Trophoblast cell (in vitro differentiated cells and primary cell): ENCODE measurements at regions not wholly inside any gene's neighbourhood (a gene's known extent, or its start where the extent isn't known, plus 50 kb on each side); places are given as distances from the start of the nearest gene placed in this dataset.
A peak's percentile ranks its signal among the peaks of the same experiment; 100 is the strongest.

ENCODE experiments used
- DNase-seq, 2 donors: peaks; one replicate each; pipeline ENCODE4 v3.0.0-alpha.2; 2016
- H2AFZ ChIP-seq: 2 replicates; pipeline ENCODE4 v1.6.1; 2013; ENCODE audit warnings: low read length, moderate library complexity, mild to moderate bottlenecking; ENCODE audit not compliant: insufficient read depth, poor library complexity
- H2AK5ac ChIP-seq: 2 replicates; pipeline ENCODE4 v1.6.1; 2013; ENCODE audit warnings: mild to moderate bottlenecking, low read length
- H2BK120ac ChIP-seq: 2 replicates; pipeline ENCODE4 v1.6.1; 2013; ENCODE audit warnings: low read length, mild to moderate bottlenecking, moderate library complexity; ENCODE audit not compliant: insufficient read depth, poor library complexity
- H2BK12ac ChIP-seq: 2 replicates; pipeline ENCODE4 v1.6.1; 2013; ENCODE audit warnings: mild to moderate bottlenecking, low read length, moderate library complexity
- H2BK5ac ChIP-seq: 2 replicates; pipeline ENCODE4 v1.6.1; 2013; ENCODE audit warnings: low read length, low read depth, moderate library complexity, mild to moderate bottlenecking; ENCODE audit not compliant: poor library complexity
- H3K14ac ChIP-seq: 2 replicates; pipeline ENCODE4 v1.6.1; 2013; ENCODE audit warnings: mild to moderate bottlenecking, low read length
- H3K18ac ChIP-seq: 2 replicates; pipeline ENCODE4 v1.6.1; 2013; ENCODE audit warnings: mild to moderate bottlenecking, low read length
- H3K23ac ChIP-seq: 2 replicates; pipeline ENCODE4 v1.6.1; 2013; ENCODE audit warnings: low read length
- H3K27ac ChIP-seq: 2 replicates; pipeline ENCODE4 v1.5.1; 2013; ENCODE audit warnings: low read depth, mild to moderate bottlenecking, inconsistent platforms, low read length, moderate library complexity
- H3K27me3 ChIP-seq: 2 replicates; pipeline ENCODE4 v1.6.1; 2013; ENCODE audit warnings: inconsistent platforms, mild to moderate bottlenecking, low read length, moderate library complexity; ENCODE audit not compliant: insufficient read depth
- H3K36me3 ChIP-seq, 2 experiments: 1 replicate in 1 of 2; 2 replicates in 1 of 2; pipeline ENCODE4 v1.6.1; 2013; ENCODE audit warnings: low read length in 2 of 2, mild to moderate bottlenecking in 2 of 2, moderate library complexity in 1 of 2; ENCODE audit not compliant: insufficient read depth in 2 of 2, control insufficient read depth in 1 of 2
- H3K4ac ChIP-seq: 2 replicates; pipeline ENCODE4 v1.6.1; 2013; ENCODE audit warnings: low read depth, mild to moderate bottlenecking, low read length, moderate library complexity
- H3K4me1 ChIP-seq, 2 experiments: 1 replicate in 1 of 2; 2 replicates in 1 of 2; pipeline ENCODE4 v1.6.1; 2013; ENCODE audit warnings: low read length in 2 of 2, mild to moderate bottlenecking in 2 of 2, moderate library complexity in 1 of 2; ENCODE audit not compliant: insufficient read depth in 2 of 2, control insufficient read depth in 1 of 2
- H3K4me2 ChIP-seq: 2 replicates; pipeline ENCODE4 v1.6.1; 2013; ENCODE audit warnings: inconsistent platforms, mild to moderate bottlenecking, low read length, moderate library complexity
- H3K4me3 ChIP-seq: 2 replicates; pipeline ENCODE4 v1.5.1; 2013; ENCODE audit warnings: mild to moderate bottlenecking, low read depth, low read length, inconsistent platforms
- H3K79me1 ChIP-seq: one replicate; pipeline ENCODE4 v1.6.1; 2013; ENCODE audit warnings: low read length
- H3K79me2 ChIP-seq: 2 replicates; pipeline ENCODE4 v1.6.1; 2013; ENCODE audit warnings: low read length, mild to moderate bottlenecking; ENCODE audit not compliant: control insufficient read depth, insufficient read depth, poor library complexity
- H3K9ac ChIP-seq: 2 replicates; pipeline ENCODE4 v1.6.1; 2013; ENCODE audit warnings: mild to moderate bottlenecking, low read length
- H3K9me3 ChIP-seq: 2 replicates; pipeline ENCODE4 v1.6.1; 2013; ENCODE audit warnings: low read depth, mild to moderate bottlenecking, control low read depth, inconsistent platforms, low read length; ENCODE audit not compliant: insufficient read depth
- H4K12ac ChIP-seq: 2 replicates; pipeline ENCODE4 v1.6.1; 2013; ENCODE audit warnings: low read depth, mild to moderate bottlenecking, low read length, moderate library complexity
- H4K8ac ChIP-seq: 2 replicates; pipeline ENCODE4 v1.6.1; 2013; ENCODE audit warnings: low read depth, mild to moderate bottlenecking, low read length, moderate library complexity
- H4K91ac ChIP-seq: one replicate; pipeline ENCODE4 v1.6.1; 2013; ENCODE audit warnings: low read depth, mild to moderate bottlenecking, low read length, moderate library complexity
- WGBS: extraction: QIAGEN DNeasy Blood & Tissue Kit; methylation state at CpG from one replicate; pipeline ENCODE4 v1.1.7; 2013; ENCODE audit warnings: missing lambda C conversion rate; ENCODE audit not compliant: insufficient read length, insufficient coverage; ENCODE audit errors: extremely low coverage; 5-methylcytosine and 5-hydroxymethylcytosine counted together

- Histone ChIP-seq H4K12ac (no peak overlapping the region), H3K27me3 (no peaks in the 10 kb centered on the region), H4K8ac (no peak overlapping the region), H3K9ac (no peak overlapping the region), H2BK12ac (no peak overlapping the region), H3K4me3 (no peak overlapping the region), H2AK5ac (no peak overlapping the region), H3K23ac (no peak overlapping the region), H2AFZ (no peak overlapping the region), H3K4me2 (no peak overlapping the region), H3K27ac (no peak overlapping the region), H3K4ac (no peak overlapping the region), H3K79me1 (no peaks in the 10 kb centered on the region), H3K14ac (no peak overlapping the region), H3K9me3 (peaks cover 5% of the 10 kb centered on the region), H3K79me2 (no peaks in the 10 kb centered on the region), H2BK120ac (no peak overlapping the region), H4K91ac (no peak overlapping the region), H3K4me1 (no peaks in the 10 kb centered on the region), H3K36me3 (no peaks in the 10 kb centered on the region), H3K18ac (no peak overlapping the region), H2BK5ac (no peak overlapping the region)
- DNase-seq: no peak
- no CpG with 5 or more reads among the region's 4 CpGs for WGBS
These were observed 229.3 kb upstream of the PKN2 start for GRCh38 chr1:88454781-88455180.

GRCh38 chr1:88455621-88456256 is 228.3 kb upstream of the PKN2 start:
- Histone ChIP-seq H3K27me3 (no peaks in the 10 kb centered on the region), H3K4me2 (no peak overlapping the region), H3K23ac (no peak overlapping the region), H3K14ac (no peak overlapping the region), H2AK5ac (no peak overlapping the region), H4K91ac (no peak overlapping the region), H3K18ac (no peak overlapping the region), H3K9me3 (peaks cover 5% of the 10 kb centered on the region), H4K12ac (no peak overlapping the region), H3K9ac (no peak overlapping the region), H4K8ac (no peak overlapping the region), H2BK12ac (no peak overlapping the region), H2AFZ (no peak overlapping the region), H2BK120ac (no peak overlapping the region), H3K27ac (no peak overlapping the region), H2BK5ac (no peak overlapping the region), H3K4me3 (no peak overlapping the region), H3K79me1 (no peaks in the 10 kb centered on the region), H3K36me3 (no peaks in the 10 kb centered on the region), H3K79me2 (no peaks in the 10 kb centered on the region), H3K4ac (no peak overlapping the region), H3K4me1 (no peaks in the 10 kb centered on the region)
- no CpG with 5 or more reads among the region's 9 CpGs for WGBS
- DNase-seq: peak in 1 of 2 donors; percentile 69

DNA sequence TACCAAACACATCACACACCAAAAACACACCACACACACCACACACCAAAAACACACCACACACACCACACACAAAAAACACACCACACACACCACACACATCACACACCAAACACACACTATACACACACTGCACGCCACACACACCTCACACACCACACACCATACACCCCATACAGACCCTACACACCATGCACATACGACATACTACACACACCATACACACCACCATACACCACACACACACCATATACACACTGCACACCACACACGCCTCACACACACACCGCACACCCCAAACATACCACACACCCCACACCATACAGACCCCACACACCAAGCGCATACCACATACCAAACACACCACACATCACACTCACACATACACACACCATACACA is 226.9 kb upstream of the PKN2 start:
- Histone ChIP-seq H3K27ac (no peak overlapping the region), H3K36me3 (no peaks in the 10 kb centered on the region), H3K9me3 (peaks cover 5% of the 10 kb centered on the region), H3K79me2 (no peaks in the 10 kb centered on the region), H3K4me2 (no peak overlapping the region), H2BK12ac (no peak overlapping the region), H4K12ac (no peak overlapping the region), H2BK5ac (no peak overlapping the region), H3K79me1 (no peaks in the 10 kb centered on the region), H3K18ac (no peak overlapping the region), H2AFZ (no peak overlapping the region), H3K9ac (no peak overlapping the region), H2BK120ac (no peak overlapping the region), H3K4ac (no peak overlapping the region), H3K23ac (peak overlapping the region; percentile 45), H4K8ac (no peak overlapping the region), H3K4me1 (no peaks in the 10 kb centered on the region), H3K14ac (no peak overlapping the region), H4K91ac (no peak overlapping the region), H3K27me3 (no peaks in the 10 kb centered on the region), H2AK5ac (no peak overlapping the region), H3K4me3 (peak overlapping the region; percentile 60)
- WGBS: 100% methylated on average over 5 of the region's 5 CpGs
- DNase-seq: no peak

DNA sequence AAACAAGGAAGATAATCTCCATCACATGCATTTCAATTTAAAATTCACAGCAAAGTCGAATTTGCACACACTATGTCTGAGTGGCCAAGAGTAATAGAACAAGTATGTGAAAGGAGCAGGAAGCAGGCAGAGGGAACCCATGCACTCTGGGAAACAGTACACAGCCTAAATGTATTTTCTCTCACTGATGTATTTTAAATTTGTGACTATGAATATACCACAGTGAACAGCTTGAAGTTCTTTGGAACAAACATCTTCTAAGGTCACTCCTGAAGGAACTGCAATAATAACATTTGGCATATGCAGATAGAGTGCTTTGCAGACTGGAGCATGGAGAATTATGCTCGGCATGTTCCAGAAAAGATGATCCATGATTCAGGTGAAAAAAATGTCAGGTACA is 223.1 kb upstream of the PKN2 start:
- peak in 1 of 2 donors; percentile 55 for DNase-seq
- no CpG with 5 or more reads among the region's 2 CpGs for WGBS
- H4K91ac ChIP-seq: no peak overlapping the region
- peaks cover 0 to 2% of the 10 kb centered on the region in 2 experiments for H3K4me1 ChIP-seq
- no peak overlapping the region for H4K8ac ChIP-seq
- H4K12ac ChIP-seq: no peak overlapping the region
- H3K18ac ChIP-seq: no peak overlapping the region
- H3K23ac ChIP-seq: no peak overlapping the region
- no peak overlapping the region for H3K4me3 ChIP-seq
- no peak overlapping the region for H2BK120ac ChIP-seq
- peaks cover 5% of the 10 kb centered on the region for H3K9me3 ChIP-seq
- H3K27ac ChIP-seq: no peak overlapping the region
- no peaks in the 10 kb centered on the region for H3K36me3 ChIP-seq
- no peak overlapping the region for H2AFZ ChIP-seq
- H3K4ac ChIP-seq: no peak overlapping the region
- no peak overlapping the region for H2BK5ac ChIP-seq
- no peak overlapping the region for H3K4me2 ChIP-seq
- no peaks in the 10 kb centered on the region for H3K79me2 ChIP-seq
- no peak overlapping the region for H3K14ac ChIP-seq
- no peak overlapping the region for H3K9ac ChIP-seq
- H3K79me1 ChIP-seq: peaks cover 1% of the 10 kb centered on the region
- H3K27me3 ChIP-seq: no peaks in the 10 kb centered on the region
- no peak overlapping the region for H2AK5ac ChIP-seq
- H2BK12ac ChIP-seq: no peak overlapping the region
